Gastrocnemius medialis (tissue), 4 donors: ENCODE measurements at regions not wholly inside any gene's neighbourhood (a gene's known extent, or its start where the extent isn't known, plus 50 kb on each side); places are given as distances from the start of the nearest gene placed in this dataset.

Source experiments
- ATAC-seq, 2 donors: fragments of 150-250 bp; one replicate each; pipeline ENCODE4 v1.9.1; 2016
- DNase-seq, 2 donors: peaks; one replicate each; pipeline ENCODE4 v3.0.0-alpha.2; 2019
- H3K27ac ChIP-seq, 4 donors: fragments of 200-600 bp; sonication (generic); 1 replicate in 1 of 4; 2 replicates in 3 of 4; pipeline ENCODE4 v1.5.1; 2016 to 2018; ENCODE audit warnings: mild to moderate bottlenecking in 2 of 4, moderate library complexity in 1 of 4
- H3K27me3 ChIP-seq, 3 donors: fragments of 200-600 bp; sonication (generic) in 2 of 3; 1 replicate in 1 of 3; 2 replicates in 2 of 3; pipeline versions ENCODE4 v1.5.1 to v1.6.0; 2016 to 2019; ENCODE audit warnings: mild to moderate bottlenecking in 1 of 3, moderate library complexity in 1 of 3
- H3K36me3 ChIP-seq, 2 donors: fragments of 200-600 bp; sonication (generic) in 1 of 2; one replicate each; pipeline ENCODE4 v1.5.1; 2017 to 2018
- H3K4me1 ChIP-seq, 2 donors: fragments of 200-600 bp; sonication (generic) in 1 of 2; one replicate each; pipeline ENCODE4 v1.5.1; 2016 to 2017; ENCODE audit warnings: mild to moderate bottlenecking in 2 of 2
- H3K4me3 ChIP-seq, 4 donors: fragments of 200-600 bp; sonication (generic) in 3 of 4; 1 replicate in 1 of 4; 2 replicates in 3 of 4; pipeline ENCODE4 v1.5.1; 2016 to 2019; ENCODE audit warnings: mild to moderate bottlenecking in 2 of 4
- H3K9me3 ChIP-seq, 3 donors: fragments of 200-600 bp; sonication (generic) in 2 of 3; 1 replicate in 1 of 3; 2 replicates in 2 of 3; pipeline ENCODE4 v1.5.1; 2016 to 2019
- CTCF ChIP-seq, 5 experiments: fragments of 450-650 bp in 3 of 5; fragments of 200-600 bp in 2 of 5; sonication (generic) in 2 of 5; IDR thresholded peaks in 4 of 5; conservative IDR thresholded peaks in 1 of 5; 1 replicate in 4 of 5; 2 replicates in 1 of 5; pipeline ENCODE4 v1.5.1; 2016 to 2019; ENCODE audit warnings: antibody characterized with exemption in 5 of 5, mild to moderate bottlenecking in 3 of 5, moderate library complexity in 3 of 5
- POLR2A ChIP-seq, 2 donors: fragments of 450-650 bp; IDR thresholded peaks; one replicate each; pipeline ENCODE4 v1.6.1; 2017; ENCODE audit warnings: antibody characterized with exemption in 2 of 2, mild to moderate bottlenecking in 2 of 2, moderate library complexity in 2 of 2
- in situ Hi-C, 4 donors: fragments of 200-750 bp; cut with MboI; loops; one replicate each; pipeline versions ENCODE4 v1.15.0 to v1.8.0; 2017; ENCODE audit warnings: low sequenced_read_pairs in 4 of 4
- intact Hi-C: fragments of 100-400 bp; cut with DNase I; formaldehyde crosslinking; loops from one replicate; pipeline ENCODE4 v1.15.1; 2023; ENCODE audit warnings: low total_unique reads

GRCh38 chr9:88689509-88690298, 154.7 kb downstream of the NXNL2 start:
- Histone ChIP-seq H3K9me3 (peaks cover 0 to 8% (median 0%) of the 10 kb centered on the region in 3 donors), H3K27me3 (no peaks in the 10 kb centered on the region), H3K27ac (no peak overlapping the region), H3K4me3 (no peak overlapping the region), H3K36me3 (no peaks in the 10 kb centered on the region), H3K4me1 (no peaks in the 10 kb centered on the region)
- no peak for TF ChIP-seq CTCF (IDR thresholded peaks at IDR 0.05 in 4 of 5, conservative IDR thresholded peaks at IDR 0.05 in 1 of 5)
- TF ChIP-seq POLR2A (IDR thresholded peaks at IDR 0.05): no peak
- in situ Hi-C loops (no loop called here), intact Hi-C loops (no loop called here)
- no peak for DNase-seq
- no peak for ATAC-seq

GRCh38 chr9:88690628-88691027, 155.7 kb downstream of the NXNL2 start:
- in situ Hi-C loops: no loop called here
- no peak overlapping the region for H3K4me3 ChIP-seq
- no peak for ATAC-seq
- peaks cover 0 to 8% (median 0%) of the 10 kb centered on the region in 3 donors for H3K9me3 ChIP-seq
- intact Hi-C loops: no loop called here
- no peak for DNase-seq
- H3K27ac ChIP-seq: no peak overlapping the region
- no peak for TF ChIP-seq POLR2A (IDR thresholded peaks at IDR 0.05)
- no peak for TF ChIP-seq CTCF (IDR thresholded peaks at IDR 0.05 in 4 of 5, conservative IDR thresholded peaks at IDR 0.05 in 1 of 5)
- H3K36me3 ChIP-seq: no peaks in the 10 kb centered on the region
- no peaks in the 10 kb centered on the region for H3K27me3 ChIP-seq
- no peaks in the 10 kb centered on the region for H3K4me1 ChIP-seq

- TF ChIP-seq CTCF (IDR thresholded peaks at IDR 0.05 in 4 of 5, conservative IDR thresholded peaks at IDR 0.05 in 1 of 5): no peak
- TF ChIP-seq POLR2A (IDR thresholded peaks at IDR 0.05): no peak
- in situ Hi-C loops (no loop called here), intact Hi-C loops (no loop called here)
- H3K4me3 ChIP-seq: no peak overlapping the region
- H3K27me3 ChIP-seq: no peaks in the 10 kb centered on the region
- peaks cover 0 to 8% (median 0%) of the 10 kb centered on the region in 3 donors for H3K9me3 ChIP-seq
- no peaks in the 10 kb centered on the region for H3K4me1 ChIP-seq
- H3K36me3 ChIP-seq: no peaks in the 10 kb centered on the region
- DNase-seq (no peak), ATAC-seq (no peak)
- H3K27ac ChIP-seq: no peak overlapping the region
These were observed 156.1 kb downstream of the NXNL2 start for GRCh38 chr9:88691091-88691490.

- ATAC-seq: no peak
- no peak for TF ChIP-seq CTCF (IDR thresholded peaks at IDR 0.05 in 4 of 5, conservative IDR thresholded peaks at IDR 0.05 in 1 of 5)
- no peak for TF ChIP-seq POLR2A (IDR thresholded peaks at IDR 0.05)
- intact Hi-C loops: no loop called here
These were observed 156.8 kb downstream of the NXNL2 start for GRCh38 chr9:88691811-88692210.

More at GRCh38 chr9:88691811-88692210, 156.8 kb downstream of the NXNL2 start:
- Histone ChIP-seq H3K27ac (no peak overlapping the region), H3K4me1 (no peaks in the 10 kb centered on the region), H3K4me3 (no peak overlapping the region), H3K27me3 (no peaks in the 10 kb centered on the region), H3K9me3 (peaks cover 0 to 8% (median 0%) of the 10 kb centered on the region in 3 donors), H3K36me3 (no peaks in the 10 kb centered on the region)
- in situ Hi-C loops: no loop called here
- no peak for DNase-seq
